NCI-H2107 treated with DMSO at 0.1 percent for 48 hours (cell line): ENCODE measurements at regions not wholly inside any gene's neighbourhood (a gene's known extent, or its start where the extent isn't known, plus 50 kb on each side); places are given as distances from the start of the nearest gene placed in this dataset.
A peak's percentile ranks its signal among the peaks of the same experiment; 100 is the strongest.

Source experiments
- DNase-seq: peaks from one replicate; lab custom pipeline; 2025; ENCODE audit not compliant: unreplicated experiment; lab: John Stamatoyannopoulos, UW

DNA sequence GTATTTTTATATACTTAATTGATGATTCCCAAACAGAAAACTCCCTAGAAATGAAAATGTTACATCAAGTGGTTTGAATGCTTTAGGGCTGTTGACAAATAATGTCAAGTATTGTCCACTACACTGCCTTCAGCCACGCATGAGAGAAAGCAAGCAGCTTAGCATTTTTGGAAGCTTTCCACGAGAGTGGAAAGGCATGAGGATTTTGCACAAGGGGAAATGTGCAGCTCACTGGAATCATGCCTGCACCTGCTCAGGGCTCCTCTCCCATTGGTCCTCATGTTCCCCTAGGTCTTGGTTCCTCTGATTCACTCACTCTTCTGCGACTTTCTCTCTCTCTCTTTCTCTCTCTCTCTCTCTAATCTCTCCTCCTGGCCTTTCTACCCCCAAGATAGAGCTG, 439.5 kb upstream of the CDH4 start:
- no peak for DNase-seq

GRCh38 chr20:60813066-60813465, 439.0 kb upstream of the CDH4 start:
- DNase-seq: no peak

DNA sequence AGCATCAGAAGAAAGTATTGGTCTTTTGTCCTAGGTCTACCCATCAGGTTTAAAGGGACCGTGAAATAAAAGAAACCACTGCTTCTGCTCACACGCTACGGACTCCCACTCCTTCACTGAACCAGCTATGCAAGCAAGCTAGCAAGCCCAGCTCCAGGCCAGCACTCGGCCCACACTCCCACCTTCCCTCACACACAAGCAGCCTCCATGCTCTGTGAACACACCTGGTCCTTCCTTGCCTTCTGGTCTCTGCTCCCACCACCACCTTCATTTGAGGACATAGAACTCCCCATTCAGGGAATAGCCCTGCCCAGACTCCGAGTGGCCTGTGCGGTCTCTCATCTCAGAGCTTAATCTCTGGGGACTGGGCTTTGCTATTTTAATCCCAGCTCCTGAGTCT, 436.4 kb upstream of the CDH4 start:
- DNase-seq: no peak

DNA sequence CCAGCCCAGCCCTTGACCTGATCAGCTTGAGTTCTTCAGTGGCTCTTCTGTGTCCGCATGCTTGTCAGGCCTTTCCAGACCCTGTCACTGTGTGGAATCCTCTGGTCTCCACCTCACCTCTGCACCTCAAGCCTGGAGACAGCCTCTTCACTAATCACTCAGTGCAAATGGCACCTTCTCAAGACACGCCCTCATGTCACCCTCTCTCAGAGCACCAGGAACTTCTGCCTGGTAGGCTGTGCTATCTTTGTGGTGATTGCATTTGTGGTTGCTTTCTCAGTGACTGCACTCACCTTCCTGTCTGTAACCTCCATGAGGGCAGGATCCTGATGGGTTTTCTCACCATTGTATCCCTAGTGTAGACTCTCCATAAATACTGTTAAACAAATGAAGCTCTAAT, 435.2 kb upstream of the CDH4 start:
- no peak for DNase-seq

- no peak for DNase-seq
These were observed 434.2 kb upstream of the CDH4 start for GRCh38 chr20:60817891-60818290.

DNA sequence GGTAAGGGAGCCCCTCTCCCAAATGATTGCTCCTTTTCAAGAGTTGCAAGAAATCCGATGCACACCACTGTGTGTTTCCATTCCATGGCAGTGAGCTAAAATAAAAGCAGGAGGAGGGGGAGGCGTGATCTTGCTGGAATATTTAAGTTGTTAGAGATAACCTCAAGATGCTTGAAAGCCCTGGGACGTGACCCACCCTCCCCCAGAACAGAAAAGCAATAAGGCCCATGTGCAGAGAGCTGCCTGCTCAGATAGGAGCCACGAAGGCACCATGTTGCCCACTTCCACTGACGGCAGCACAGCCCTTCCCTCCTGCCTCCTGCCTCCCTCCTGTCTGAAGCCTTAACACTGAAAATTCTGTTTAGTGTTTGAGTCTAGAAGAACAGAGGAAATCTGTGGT, 432.6 kb upstream of the CDH4 start:
- DNase-seq: no peak

DNA sequence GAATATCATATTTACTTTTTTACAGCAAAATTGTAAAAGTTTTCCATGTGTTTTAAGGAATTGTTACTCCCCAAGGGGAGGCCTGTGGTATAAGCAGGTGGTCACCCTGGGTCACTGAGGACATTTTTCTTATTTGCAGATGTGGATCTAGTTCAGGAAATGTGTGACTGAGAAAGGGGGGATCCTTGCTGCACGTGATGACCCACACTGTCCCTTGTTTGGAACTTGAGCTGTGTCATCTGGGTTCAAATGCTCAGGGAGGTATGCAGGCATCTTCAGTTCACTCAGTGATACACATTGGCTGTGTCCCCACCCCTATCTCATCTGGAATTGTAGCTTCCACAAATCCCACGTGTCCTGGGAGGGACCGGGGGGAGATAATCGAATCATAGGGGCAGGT, 431.9 kb upstream of the CDH4 start:
- no peak for DNase-seq

GRCh38 chr20:60820918-60821317, 431.1 kb upstream of the CDH4 start:
- DNase-seq: no peak

DNA sequence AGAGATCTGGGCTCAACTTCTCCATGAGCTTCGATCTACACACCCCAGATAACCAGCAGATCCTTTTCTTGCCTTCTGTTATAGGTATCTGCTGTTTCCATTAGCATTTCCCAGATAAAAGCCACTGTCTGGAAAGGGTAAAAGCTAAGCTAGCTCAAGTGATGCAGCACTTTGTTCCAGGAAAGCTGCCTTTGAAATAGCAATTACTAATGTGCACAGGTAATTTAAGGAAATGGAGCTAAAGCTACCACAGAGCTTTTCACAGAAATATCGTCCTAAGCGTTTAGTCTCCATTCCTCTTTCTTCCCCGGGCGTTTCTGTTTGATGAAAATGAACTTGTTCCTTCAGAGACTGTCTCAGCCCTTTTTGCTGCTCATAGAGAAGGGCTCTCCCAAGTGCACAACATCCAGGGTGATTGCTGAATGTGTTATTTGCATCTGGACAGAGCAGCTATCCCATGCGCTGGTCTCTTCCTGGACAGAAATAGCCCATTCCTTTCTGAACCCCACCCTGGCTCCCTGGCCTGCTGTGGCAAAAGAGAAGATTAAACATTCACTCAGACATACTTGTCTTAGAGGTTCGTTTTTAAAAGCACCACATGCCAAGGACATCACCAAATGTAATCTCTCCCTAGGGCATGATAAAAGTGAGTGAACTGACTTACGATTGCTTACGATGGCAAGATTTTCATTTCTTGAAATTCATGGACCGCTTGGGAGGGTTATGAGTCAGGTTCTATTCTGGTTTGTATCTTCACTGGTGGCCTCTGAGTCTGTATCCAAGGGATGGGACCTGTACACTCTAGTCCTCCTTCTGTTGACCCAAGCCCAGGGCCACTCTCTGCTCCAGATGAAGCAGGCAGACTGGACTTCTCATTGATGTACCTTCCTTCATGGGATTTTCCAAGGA, 429.1 kb upstream of the CDH4 start:
- DNase-seq: no peak

DNA sequence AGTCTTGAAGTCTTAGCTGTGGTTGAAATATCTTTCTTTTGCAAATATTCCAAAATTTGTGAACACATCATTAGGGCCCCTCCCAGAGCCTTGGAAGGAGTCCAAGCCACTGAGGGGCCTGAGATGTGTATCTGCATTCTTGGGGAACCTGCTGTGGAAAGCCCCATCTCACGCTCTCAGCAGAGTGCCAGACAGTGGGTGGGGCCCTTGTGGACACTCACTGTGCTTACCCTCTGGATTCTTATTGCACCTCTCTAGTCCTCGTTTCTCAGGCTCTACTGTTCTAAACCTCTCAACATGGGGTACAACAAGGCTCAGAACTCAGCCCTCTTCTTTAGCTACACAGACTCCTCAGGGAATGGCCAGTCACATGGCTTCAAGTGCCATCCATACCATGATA, 416.2 kb upstream of the CDH4 start:
- no peak for DNase-seq

- no peak for DNase-seq
These were observed 414.8 kb upstream of the CDH4 start for GRCh38 chr20:60837173-60837770.

DNA sequence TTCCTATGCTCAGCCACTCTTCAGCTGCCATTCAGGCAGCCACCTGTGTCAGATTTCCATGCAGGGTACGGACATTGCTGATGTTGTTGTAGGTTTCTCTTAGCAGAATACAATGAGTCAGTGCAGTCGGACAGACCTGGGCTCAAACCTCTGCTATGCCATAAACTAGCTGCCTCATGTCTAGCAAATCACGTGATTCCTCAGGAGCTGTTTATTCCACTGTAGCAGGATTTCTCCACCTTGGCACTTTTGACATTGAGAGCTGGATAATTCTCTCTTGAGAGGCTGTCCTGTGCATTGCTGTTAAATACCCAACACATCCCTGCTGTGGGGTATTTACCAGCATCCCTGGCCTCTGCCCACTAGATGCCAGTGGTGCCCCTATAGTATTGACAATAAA, 413.8 kb upstream of the CDH4 start:
- DNase-seq: no peak

GRCh38 chr20:60840971-60841370, 411.1 kb upstream of the CDH4 start:
- DNase-seq: no peak

GRCh38 chr20:60845146-60845545, 406.9 kb upstream of the CDH4 start:
- DNase-seq: no peak

- DNase-seq: peak; percentile 33
These were observed 400.0 kb upstream of the CDH4 start for GRCh38 chr20:60851826-60852704.

- no peak for DNase-seq
These were observed 394.4 kb upstream of the CDH4 start for GRCh38 chr20:60857708-60858107.

DNA sequence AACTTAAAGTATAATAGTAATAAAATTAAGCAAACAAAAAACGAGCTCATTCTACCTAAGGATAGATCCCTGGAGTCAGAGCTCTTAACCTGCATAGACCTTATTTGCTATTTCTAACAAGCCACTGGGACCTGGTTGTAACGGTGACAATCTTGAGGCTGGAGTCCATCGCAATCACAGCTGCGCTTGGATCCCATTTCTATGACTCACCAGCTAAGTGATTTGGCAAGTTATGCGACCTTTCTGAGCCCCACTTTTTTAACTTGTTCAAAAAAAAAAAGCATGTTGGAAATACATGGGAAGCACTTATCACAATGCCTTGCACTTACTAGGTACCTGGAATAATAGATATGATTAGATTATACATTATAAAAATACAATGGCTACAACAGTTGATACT, 389.5 kb upstream of the CDH4 start:
- DNase-seq: no peak

DNA sequence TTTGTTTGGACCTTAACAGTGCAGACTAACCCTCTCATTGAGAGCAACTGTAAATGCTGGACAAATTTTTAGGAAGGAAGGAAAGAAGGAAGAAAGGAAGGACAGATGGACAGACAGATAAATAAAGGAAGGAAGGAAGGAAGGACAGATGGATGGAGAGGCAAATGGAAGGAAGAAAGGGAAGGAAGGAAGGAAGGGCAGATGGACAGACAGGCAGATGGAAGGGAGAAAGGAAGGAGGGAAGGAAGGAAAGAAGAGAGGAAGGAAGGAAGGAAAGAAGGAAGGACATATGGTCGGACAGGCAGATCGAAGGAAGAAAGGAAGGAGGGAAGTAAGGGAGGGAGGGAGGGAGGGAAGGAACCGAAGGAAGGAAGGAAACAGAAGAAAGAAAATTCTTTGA, 388.5 kb upstream of the CDH4 start:
- no peak for DNase-seq

DNA sequence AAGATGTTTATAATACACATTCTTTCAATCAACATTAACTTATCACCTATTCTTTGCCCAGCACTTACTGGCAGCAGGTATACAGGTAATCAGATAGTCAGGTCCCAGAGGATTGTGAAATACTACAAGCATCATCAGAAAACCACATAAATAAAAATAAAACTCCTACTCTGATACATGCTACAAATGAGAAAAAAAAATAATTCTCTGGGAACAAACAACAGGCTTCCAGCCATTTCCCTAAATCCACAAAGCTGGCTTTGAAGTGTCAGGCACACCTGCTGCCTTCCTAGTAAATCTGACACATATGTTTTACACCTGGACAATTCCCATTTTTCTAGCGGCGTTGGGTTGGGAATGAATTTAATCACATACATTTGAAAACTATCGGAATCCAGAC, 384.5 kb upstream of the CDH4 start:
- DNase-seq: no peak

DNA sequence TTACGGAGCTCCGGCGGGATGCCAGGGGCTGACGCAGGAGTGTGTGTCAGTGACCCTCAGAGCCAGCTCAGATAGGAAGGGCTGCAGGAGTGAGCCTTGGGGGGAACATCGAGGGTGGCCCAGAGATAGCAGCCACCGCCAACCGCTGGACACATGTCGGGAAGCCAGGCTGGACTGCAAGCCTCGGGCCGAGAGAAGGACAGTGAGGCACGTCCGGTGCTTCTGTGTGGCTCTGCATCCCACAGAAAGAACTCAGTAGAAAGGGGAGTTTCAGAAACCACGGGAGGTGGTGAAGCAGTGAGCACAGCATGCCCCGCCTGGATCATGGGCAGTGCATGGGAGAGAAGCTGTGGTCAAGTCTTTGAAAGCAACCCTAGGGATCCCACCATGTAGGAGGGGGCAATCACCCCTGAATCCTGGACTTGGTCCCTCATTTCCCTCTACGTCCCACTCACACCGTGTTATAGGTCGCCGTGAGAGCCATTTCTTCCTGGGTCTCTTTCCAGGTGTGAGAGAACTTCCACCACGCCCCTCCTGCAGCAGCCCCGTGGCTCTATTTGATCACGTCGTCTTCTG, 383.7 kb upstream of the CDH4 start:
- no peak for DNase-seq

DNA sequence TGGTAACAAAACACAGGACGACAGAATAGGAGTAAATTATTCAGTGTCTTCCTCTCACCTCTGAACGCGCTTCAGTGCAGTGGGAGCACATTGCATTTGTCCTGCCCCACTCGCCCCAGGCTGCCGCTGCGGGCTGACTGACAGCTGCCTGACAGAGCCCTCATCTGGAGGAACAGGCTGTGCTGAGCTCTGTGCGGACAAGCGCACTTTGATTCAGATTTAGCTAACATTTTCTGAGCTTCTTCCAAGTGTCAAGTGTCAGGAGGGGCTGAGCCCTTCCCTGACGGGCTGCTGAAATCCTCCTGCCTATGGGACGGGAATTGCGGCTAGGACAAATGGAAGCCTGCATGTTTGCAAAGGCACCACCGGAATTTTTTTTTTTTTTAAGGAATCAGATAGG, 383.0 kb upstream of the CDH4 start:
- no peak for DNase-seq
